HEK293T (cell line): ENCODE measurements at regions not wholly inside any gene's neighbourhood (a gene's known extent, or its start where the extent isn't known, plus 50 kb on each side); places are given as distances from the start of the nearest gene placed in this dataset.

Source experiments
- BHLHE40 ChIP-seq: fragments of 450-650 bp; IDR thresholded peaks from 2 replicates; pipeline ENCODE4 v1.6.1; 2016; ENCODE audit warnings: mild to moderate bottlenecking, moderate library complexity, borderline replicate concordance
- ELF4 ChIP-seq: fragments of 450-650 bp; IDR thresholded peaks from 2 replicates; pipeline ENCODE4 v1.6.1; 2017; ENCODE audit warnings: antibody characterized with exemption
- FOXA1 ChIP-seq: fragments of 450-650 bp; IDR thresholded peaks from 2 replicates; pipeline ENCODE4 v1.6.1; 2016; ENCODE audit warnings: mild to moderate bottlenecking
- FOXK2 ChIP-seq: fragments of 450-650 bp; IDR thresholded peaks from 2 replicates; pipeline ENCODE4 v1.6.1; 2016; ENCODE audit warnings: mild to moderate bottlenecking
- L3MBTL2 ChIP-seq: fragments of 450-650 bp; conservative IDR thresholded peaks from 2 replicates; pipeline ENCODE4 v1.6.1; 2016; ENCODE audit warnings: mild to moderate bottlenecking
- NFRKB ChIP-seq: fragments of 450-650 bp; IDR thresholded peaks from 2 replicates; pipeline ENCODE4 v1.6.1; 2016; ENCODE audit warnings: mild to moderate bottlenecking, moderate library complexity
- SP1 ChIP-seq: fragments of 450-650 bp; IDR thresholded peaks from 2 replicates; pipeline ENCODE4 v1.6.1; 2017
- TARDBP ChIP-seq: fragments of 450-650 bp; IDR thresholded peaks from 2 replicates; pipeline ENCODE4 v1.6.1; 2016

- TF ChIP-seq L3MBTL2, result no peak
- no peak for TF ChIP-seq FOXK2
- TF ChIP-seq FOXA1, result no peak
- TF ChIP-seq ELF4, result no peak
- no peak for TF ChIP-seq NFRKB
- TF ChIP-seq TARDBP, result no peak
- TF ChIP-seq SP1, result no peak
- TF ChIP-seq BHLHE40, result no peak
Measured at GRCh38 chr13:90105276-90105675, 1242.2 kb upstream of the MIR17HG start.
